Spleen (tissue), 11 donors: ENCODE measurements at regions not wholly inside any gene's neighbourhood (a gene's known extent, or its start where the extent isn't known, plus 50 kb on each side); places are given as distances from the start of the nearest gene placed in this dataset.

Source experiments
- DNase-seq: peaks from one replicate; pipeline ENCODE4 v3.0.0-alpha.2; 2020
- H3K27ac ChIP-seq, 8 donors: fragments of 200-600 bp; sonication (generic) in 7 of 8; 1 replicate in 4 of 8; 2 replicates in 4 of 8; pipeline versions ENCODE4 v1.5.0 to v1.8.0; 2016 to 2021; ENCODE audit warnings: inconsistent platforms in 4 of 8, mild to moderate bottlenecking in 4 of 8, moderate library complexity in 1 of 8
- H3K27me3 ChIP-seq, 7 donors: fragments of 200-600 bp; sonication (generic) in 6 of 7; replicated peaks in 1 of 7; 1 replicate in 4 of 7; 2 replicates in 3 of 7; pipeline versions ENCODE4 v1.5.0 to v1.8.0; 2016 to 2021; ENCODE audit warnings: inconsistent platforms in 3 of 7, mild to moderate bottlenecking in 1 of 7
- H3K36me3 ChIP-seq, 6 donors: fragments of 200-600 bp; sonication (generic) in 5 of 6; 1 replicate in 4 of 6; 2 replicates in 2 of 6; pipeline versions ENCODE4 v1.5.0 to v1.8.0; 2016 to 2021; ENCODE audit warnings: inconsistent platforms in 2 of 6
- H3K4me1 ChIP-seq, 6 donors: fragments of 200-600 bp; sonication (generic) in 5 of 6; 1 replicate in 3 of 6; 2 replicates in 3 of 6; pipeline versions ENCODE4 v1.5.0 to v1.8.0; 2016 to 2021; ENCODE audit warnings: inconsistent platforms in 3 of 6
- H3K4me3 ChIP-seq, 8 donors: fragments of 200-600 bp; sonication (generic) in 7 of 8; 1 replicate in 4 of 8; 2 replicates in 4 of 8; pipeline versions ENCODE4 v1.5.0 to v1.8.0; 2016 to 2021; ENCODE audit warnings: inconsistent platforms in 4 of 8, mild to moderate bottlenecking in 4 of 8, moderate library complexity in 2 of 8
- H3K9me3 ChIP-seq, 8 donors: fragments of 200-600 bp; sonication (generic) in 7 of 8; 1 replicate in 4 of 8; 2 replicates in 4 of 8; pipeline versions ENCODE4 v1.5.0 to v1.8.0; 2016 to 2021; ENCODE audit warnings: inconsistent platforms in 4 of 8
- CTCF ChIP-seq, 11 experiments: fragments of 200-600 bp in 7 of 11; fragments of 450-650 bp in 4 of 11; sonication (generic) in 4 of 11; IDR thresholded peaks in 8 of 11; conservative IDR thresholded peaks in 3 of 11; 1 replicate in 7 of 11; 2 replicates in 4 of 11; pipeline versions ENCODE4 v1.4.0 to v1.8.0; 2016 to 2021; ENCODE audit warnings: antibody characterized with exemption in 11 of 11, inconsistent platforms in 4 of 11, mild to moderate bottlenecking in 1 of 11
- POLR2A ChIP-seq, 3 donors: fragments of 450-650 bp; IDR thresholded peaks; one replicate each; pipeline ENCODE4 v1.5.1; 2017; ENCODE audit warnings: antibody characterized with exemption in 3 of 3, mild to moderate bottlenecking in 1 of 3
- POLR2AphosphoS5 ChIP-seq, 3 donors: sonication (generic); formaldehyde crosslinking; IDR thresholded peaks; one replicate each; pipeline ENCODE4 v1.5.1; 2017; ENCODE audit warnings: antibody characterized with exemption in 3 of 3
- WGBS, 5 donors: extraction: QIAGEN DNeasy Blood & Tissue Kit in 3 of 5; methylation state at CpG; one replicate each; pipeline versions ENCODE4 v1.1.5 to v1.1.7; 2013 to 2018; 5-methylcytosine and 5-hydroxymethylcytosine counted together
- intact Hi-C: fragments of 100-400 bp; cut with DNase I; formaldehyde crosslinking; loops from one replicate; pipeline ENCODE4 v1.15.0; 2023; ENCODE audit warnings: low total_unique reads
- donor health status: healthy with polysubstance abuse.
- donor health status: DM: no; HTN: no; CAD: no; lungs with moderate emphysema.
- donor health status: DM: no; HTN: no; CAD: no.
- donor health status: Bipolar disorder and iron deficiency.
- donor health status: healthy.
- donor health status: DM: no; HTN: no; CAD: no.
- donor health status: DM: yes; HTN: yes; CAD: no.

GRCh38 chr11:29816359-29816758 lies 200.5 kb downstream of the KCNA4 start:
- intact Hi-C loops = no loop called here
- TF ChIP-seq POLR2AphosphoS5 (IDR thresholded peaks at IDR 0.05) = no peak
- TF ChIP-seq POLR2A (IDR thresholded peaks at IDR 0.05) = no peak
- no peak for TF ChIP-seq CTCF (IDR thresholded peaks at IDR 0.05 in 8 of 11, conservative IDR thresholded peaks at IDR 0.05 in 3 of 11)
- no peak overlapping the region for H3K4me3 ChIP-seq
- no peaks in the 10 kb centered on the region for H3K36me3 ChIP-seq
- WGBS, 5 donors = 54 to 78% (median 74%) methylated on average over 2 of the region's 2 CpGs
- no peak for DNase-seq
- no peaks in the 10 kb centered on the region for H3K27me3 ChIP-seq
- H3K9me3 ChIP-seq = peaks cover 0 to 45% (median 20%) of the 10 kb centered on the region in 8 donors
- no peak overlapping the region for H3K27ac ChIP-seq
- no peaks in the 10 kb centered on the region for H3K4me1 ChIP-seq

GRCh38 chr11:29809121-29809520 lies 207.7 kb downstream of the KCNA4 start:
- Histone ChIP-seq H3K36me3 (no peaks in the 10 kb centered on the region), H3K4me1 (no peaks in the 10 kb centered on the region), H3K27me3 (no peaks in the 10 kb centered on the region), H3K27ac (no peak overlapping the region), H3K9me3 (peaks cover 0 to 14% (median 7%) of the 10 kb centered on the region in 8 donors), H3K4me3 (no peak overlapping the region)
- intact Hi-C loops = no loop called here
- no peak for DNase-seq
- 41 to 64% (median 51%) methylated on average over 3 of the region's 3 CpGs for WGBS, 5 donors
- TF ChIP-seq POLR2AphosphoS5 (IDR thresholded peaks at IDR 0.05) (no peak), POLR2A (IDR thresholded peaks at IDR 0.05) (no peak), CTCF (IDR thresholded peaks at IDR 0.05 in 8 of 11, conservative IDR thresholded peaks at IDR 0.05 in 3 of 11) (no peak)

DNA sequence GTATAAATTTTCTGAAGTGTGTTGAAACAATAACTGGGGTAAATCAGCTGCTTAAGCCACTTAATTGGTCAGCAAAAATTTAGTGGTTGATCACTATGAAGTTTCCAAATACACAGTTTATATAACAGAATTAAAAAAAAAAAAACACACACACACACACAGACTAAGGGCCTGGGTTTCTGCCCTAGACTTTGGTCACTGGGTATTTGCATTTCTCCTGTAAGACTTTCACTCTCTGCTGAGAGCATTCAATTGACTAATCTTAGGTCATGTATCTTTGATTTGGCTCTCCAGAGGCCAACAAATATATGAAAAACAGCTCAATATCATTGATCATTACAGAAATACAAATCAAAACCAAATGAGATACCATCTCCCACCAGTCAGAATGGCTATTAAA lies 214.3 kb downstream of the KCNA4 start:
- no peaks in the 10 kb centered on the region for H3K27me3 ChIP-seq
- no peaks in the 10 kb centered on the region for H3K36me3 ChIP-seq
- TF ChIP-seq POLR2AphosphoS5 (IDR thresholded peaks at IDR 0.05) (no peak), POLR2A (IDR thresholded peaks at IDR 0.05) (no peak), CTCF (IDR thresholded peaks at IDR 0.05 in 8 of 11, conservative IDR thresholded peaks at IDR 0.05 in 3 of 11) (no peak)
- H3K4me3 ChIP-seq = no peak overlapping the region
- H3K9me3 ChIP-seq = peaks cover 0 to 3% (median 0%) of the 10 kb centered on the region in 8 donors
- no peak for DNase-seq
- H3K27ac ChIP-seq = no peak overlapping the region
- no peaks in the 10 kb centered on the region for H3K4me1 ChIP-seq
- intact Hi-C loops = no loop called here

DNA sequence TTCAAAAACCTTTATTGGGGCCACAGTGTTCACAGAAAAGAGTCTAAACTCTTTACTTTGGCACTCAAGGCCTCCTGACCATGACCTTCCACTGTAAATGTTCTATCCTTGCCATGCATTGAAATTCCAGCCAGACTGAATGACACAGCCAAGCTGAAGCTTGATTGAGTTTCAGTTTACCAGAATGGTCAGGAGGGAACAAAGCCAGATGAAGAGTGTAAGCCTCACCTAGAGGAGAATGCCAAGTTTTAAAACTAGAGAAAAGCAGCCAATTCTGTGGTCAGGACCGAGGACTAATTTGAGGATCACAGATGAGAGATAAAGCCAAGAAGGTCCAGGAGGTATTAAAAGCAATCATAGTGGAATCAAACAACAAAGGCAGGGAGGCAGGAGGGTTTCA lies 215.3 kb downstream of the KCNA4 start:
- Histone ChIP-seq H3K4me3 (no peak overlapping the region), H3K4me1 (no peaks in the 10 kb centered on the region), H3K9me3 (peaks cover 0 to 3% (median 0%) of the 10 kb centered on the region in 8 donors), H3K36me3 (no peaks in the 10 kb centered on the region), H3K27me3 (no peaks in the 10 kb centered on the region), H3K27ac (no peak overlapping the region)
- no peak for DNase-seq
- TF ChIP-seq POLR2AphosphoS5 (IDR thresholded peaks at IDR 0.05) (no peak), CTCF (IDR thresholded peaks at IDR 0.05 in 8 of 11, conservative IDR thresholded peaks at IDR 0.05 in 3 of 11) (no peak), POLR2A (IDR thresholded peaks at IDR 0.05) (no peak)
- WGBS, 5 donors = 68 to 76% (median 70%) methylated on average over 1 of the region's 1 CpG
- intact Hi-C loops = no loop called here
